ENCODE measurements at regions not wholly inside any gene's neighbourhood (a gene's known extent, or its start where the extent isn't known, plus 50 kb on each side); places are given as distances from the start of the nearest gene placed in this dataset.

DNA sequence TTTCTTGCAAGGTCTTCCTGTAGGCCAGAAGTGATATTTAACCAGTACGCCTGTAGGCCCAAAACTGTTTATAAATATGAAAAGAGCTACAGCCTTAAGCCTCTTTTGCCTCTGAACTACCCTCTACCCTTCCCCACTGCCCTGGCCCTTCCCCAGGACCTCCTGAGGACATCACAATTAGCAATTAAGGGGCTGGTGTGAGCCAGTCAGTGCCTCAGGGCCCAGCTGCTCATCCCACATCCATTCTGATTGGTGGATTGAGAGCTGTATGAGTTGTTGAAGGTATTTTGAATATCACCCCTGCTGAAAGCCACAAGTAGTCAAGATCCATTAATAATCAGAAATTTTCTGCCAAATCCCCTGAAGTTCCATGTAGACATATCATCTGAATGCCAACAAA lies 126.3 kb upstream of the TACR1 start:
- TF ChIP-seq, protein P1, sequence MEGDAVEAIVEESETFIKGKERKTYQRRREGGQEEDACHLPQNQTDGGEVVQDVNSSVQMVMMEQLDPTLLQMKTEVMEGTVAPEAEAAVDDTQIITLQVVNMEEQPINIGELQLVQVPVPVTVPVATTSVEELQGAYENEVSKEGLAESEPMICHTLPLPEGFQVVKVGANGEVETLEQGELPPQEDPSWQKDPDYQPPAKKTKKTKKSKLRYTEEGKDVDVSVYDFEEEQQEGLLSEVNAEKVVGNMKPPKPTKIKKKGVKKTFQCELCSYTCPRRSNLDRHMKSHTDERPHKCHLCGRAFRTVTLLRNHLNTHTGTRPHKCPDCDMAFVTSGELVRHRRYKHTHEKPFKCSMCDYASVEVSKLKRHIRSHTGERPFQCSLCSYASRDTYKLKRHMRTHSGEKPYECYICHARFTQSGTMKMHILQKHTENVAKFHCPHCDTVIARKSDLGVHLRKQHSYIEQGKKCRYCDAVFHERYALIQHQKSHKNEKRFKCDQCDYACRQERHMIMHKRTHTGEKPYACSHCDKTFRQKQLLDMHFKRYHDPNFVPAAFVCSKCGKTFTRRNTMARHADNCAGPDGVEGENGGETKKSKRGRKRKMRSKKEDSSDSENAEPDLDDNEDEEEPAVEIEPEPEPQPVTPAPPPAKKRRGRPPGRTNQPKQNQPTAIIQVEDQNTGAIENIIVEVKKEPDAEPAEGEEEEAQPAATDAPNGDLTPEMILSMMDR (conservative IDR thresholded peaks at IDR 0.05; ENCODE audit: low read depth, low read length) = no peak
- TF ChIP-seq EZH2phosphoT487 (IDR thresholded peaks at IDR 0.05; ENCODE audit: borderline replicate concordance, low read length) (no peak), EZH2 (IDR thresholded peaks at IDR 0.05; ENCODE audit: low read length, unreplicated experiment) (no peak)
